ENCODE measurements at regions not wholly inside any gene's neighbourhood (a gene's known extent, or its start where the extent isn't known, plus 50 kb on each side); places are given as distances from the start of the nearest gene placed in this dataset.

DNA sequence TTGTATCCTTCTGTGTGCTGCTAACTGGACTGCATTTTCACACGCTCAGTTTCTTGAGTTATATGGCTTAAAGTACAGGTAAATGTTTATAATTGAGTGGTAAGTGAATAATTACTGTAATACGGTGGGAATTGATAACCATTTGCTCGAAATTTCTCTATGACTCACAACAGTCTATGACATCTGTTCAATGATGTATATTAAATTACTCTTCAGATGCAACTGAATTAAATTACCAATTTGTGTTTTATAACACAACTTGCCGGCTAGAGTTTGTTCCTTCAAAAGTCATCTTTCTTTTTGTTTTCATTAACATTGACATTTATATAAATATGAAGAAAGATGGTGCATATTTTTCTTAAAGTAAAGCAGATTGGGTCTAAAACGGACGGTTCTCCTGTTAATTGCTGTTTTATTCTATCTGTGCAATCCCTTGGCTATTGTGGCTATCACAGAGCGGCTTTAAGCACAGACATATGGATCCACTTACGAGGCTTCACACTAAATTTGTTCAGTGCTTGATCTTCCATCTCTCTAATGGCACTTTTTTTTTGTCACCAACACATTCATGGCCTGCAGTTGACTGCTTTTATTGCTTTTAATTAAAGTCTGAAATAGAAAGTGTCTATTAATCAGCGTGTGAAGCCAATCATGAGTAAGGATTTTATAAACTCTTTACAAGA, 1291.6 kb upstream of the SLC10A2 start:
- in situ Hi-C loops (cut with MboI), result no loop called here
- 14 to 17% methylated on average over 9 of the region's 9 CpGs for WGBS, 2 experiments (ENCODE audit: low coverage in 1 of 2, low lambda C conversion rate in 2 of 2, missing lambda C conversion rate in 2 of 2)
- Histone ChIP-seq H3K36me3 (ENCODE audit: low read depth) (no peaks in the 10 kb centered on the region), H3K9me3 (ENCODE audit: low read depth) (peaks cover 4% of the 10 kb centered on the region), H3F3A (ENCODE audit: insufficient read depth) (no peaks in the 10 kb centered on the region), H2AFZ (no peak overlapping the region), H3K4me2 (ENCODE audit: unreplicated experiment) (no peak overlapping the region), H3K9me2 (ENCODE audit: insufficient read depth) (no peaks in the 10 kb centered on the region), H3K9ac (no peak overlapping the region), H3K27me3 (replicated peaks; ENCODE audit: insufficient read depth) (no peaks in the 10 kb centered on the region), H3K4me1 (ENCODE audit: insufficient read depth) (no peaks in the 10 kb centered on the region), H3K79me2 (ENCODE audit: insufficient read depth) (no peaks in the 10 kb centered on the region), H3K4me3 (no peak overlapping the region), H3K27ac (no peak overlapping the region), H4K20me1 (ENCODE audit: insufficient read depth) (no peaks in the 10 kb centered on the region)
- no peak for DNase-seq
- no peak for TF ChIP-seq EZH2phosphoT487 (IDR thresholded peaks at IDR 0.05; ENCODE audit: insufficient read depth, low read depth)
- TF ChIP-seq EZH2 (IDR thresholded peaks at IDR 0.05; ENCODE audit: insufficient read depth, poor library complexity, severe bottlenecking), result no peak

GRCh38 chr13:104357174-104357573, 1291.0 kb upstream of the SLC10A2 start:
- no peaks in the 10 kb centered on the region for H3K36me3 ChIP-seq (ENCODE audit: low read depth)
- H3K27me3 ChIP-seq (replicated peaks; ENCODE audit: insufficient read depth), result no peaks in the 10 kb centered on the region
- H3K9me3 ChIP-seq (ENCODE audit: low read depth), result peaks cover 4% of the 10 kb centered on the region
- in situ Hi-C loops (cut with MboI), result no loop called here
- no peaks in the 10 kb centered on the region for H3F3A ChIP-seq (ENCODE audit: insufficient read depth)
- no peaks in the 10 kb centered on the region for H3K9me2 ChIP-seq (ENCODE audit: insufficient read depth)
- no peak for DNase-seq
- no peak overlapping the region for H3K4me2 ChIP-seq (ENCODE audit: unreplicated experiment)
- 7 to 9% methylated on average over 5 of the region's 5 CpGs for WGBS, 2 experiments (ENCODE audit: low coverage in 1 of 2, low lambda C conversion rate in 2 of 2, missing lambda C conversion rate in 2 of 2)
- TF ChIP-seq EZH2 (IDR thresholded peaks at IDR 0.05; ENCODE audit: insufficient read depth, poor library complexity, severe bottlenecking), result no peak
- no peak for TF ChIP-seq EZH2phosphoT487 (IDR thresholded peaks at IDR 0.05; ENCODE audit: insufficient read depth, low read depth)
- no peaks in the 10 kb centered on the region for H4K20me1 ChIP-seq (ENCODE audit: insufficient read depth)
- no peak overlapping the region for H3K9ac ChIP-seq
- H3K4me3 ChIP-seq, result no peak overlapping the region
- no peaks in the 10 kb centered on the region for H3K79me2 ChIP-seq (ENCODE audit: insufficient read depth)
- no peak overlapping the region for H3K27ac ChIP-seq
- no peaks in the 10 kb centered on the region for H3K4me1 ChIP-seq (ENCODE audit: insufficient read depth)
- no peak overlapping the region for H2AFZ ChIP-seq

GRCh38 chr13:104355041-104355670, 1288.9 kb upstream of the SLC10A2 start:
- TF ChIP-seq EZH2 (IDR thresholded peaks at IDR 0.05; ENCODE audit: insufficient read depth, poor library complexity, severe bottlenecking) (no peak), EZH2phosphoT487 (IDR thresholded peaks at IDR 0.05; ENCODE audit: insufficient read depth, low read depth) (no peak)
- in situ Hi-C loops (cut with MboI), result no loop called here

DNA sequence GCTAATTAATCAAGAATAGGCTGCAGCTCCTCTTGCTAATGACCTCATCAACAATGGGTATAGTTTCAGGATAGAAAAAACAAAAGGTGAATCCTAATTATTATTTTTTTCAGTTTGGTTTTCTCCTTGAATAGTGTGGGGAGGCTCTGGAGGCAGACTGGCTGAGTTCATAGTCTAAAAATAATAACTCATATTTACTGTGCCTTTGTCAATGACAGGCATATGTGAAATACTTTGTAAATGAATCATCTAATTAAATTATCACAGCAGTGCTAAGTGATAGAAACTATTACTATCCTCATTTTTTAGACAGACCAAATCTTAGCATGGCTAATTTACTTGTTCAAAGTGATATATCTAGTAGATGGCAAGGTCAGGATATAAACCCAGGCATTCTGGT, 1261.0 kb upstream of the SLC10A2 start:
- Histone ChIP-seq H3K4me3 (no peak overlapping the region), H3K27ac (no peak overlapping the region), H3K27me3 (replicated peaks; ENCODE audit: insufficient read depth) (no peaks in the 10 kb centered on the region), H3K4me2 (ENCODE audit: unreplicated experiment) (no peak overlapping the region), H3K9me2 (ENCODE audit: insufficient read depth) (no peaks in the 10 kb centered on the region), H3K4me1 (ENCODE audit: insufficient read depth) (no peaks in the 10 kb centered on the region), H3K9me3 (ENCODE audit: low read depth) (no peaks in the 10 kb centered on the region), H3F3A (ENCODE audit: insufficient read depth) (no peaks in the 10 kb centered on the region), H3K36me3 (ENCODE audit: low read depth) (no peaks in the 10 kb centered on the region), H3K79me2 (ENCODE audit: insufficient read depth) (no peaks in the 10 kb centered on the region), H2AFZ (no peak overlapping the region), H3K9ac (no peak overlapping the region), H4K20me1 (ENCODE audit: insufficient read depth) (no peaks in the 10 kb centered on the region)
- TF ChIP-seq EZH2 (IDR thresholded peaks at IDR 0.05; ENCODE audit: insufficient read depth, poor library complexity, severe bottlenecking), result no peak
- no peak for TF ChIP-seq EZH2phosphoT487 (IDR thresholded peaks at IDR 0.05; ENCODE audit: insufficient read depth, low read depth)
- DNase-seq, result no peak
- in situ Hi-C loops (cut with MboI), result no loop called here

More at GRCh38 chr13:104355041-104355670, 1288.9 kb upstream of the SLC10A2 start:
- Histone ChIP-seq H3F3A (ENCODE audit: insufficient read depth) (no peaks in the 10 kb centered on the region), H3K4me2 (ENCODE audit: unreplicated experiment) (no peak overlapping the region), H3K27ac (no peak overlapping the region), H3K9ac (no peak overlapping the region), H3K4me3 (no peak overlapping the region), H3K36me3 (ENCODE audit: low read depth) (no peaks in the 10 kb centered on the region), H3K27me3 (replicated peaks; ENCODE audit: insufficient read depth) (no peaks in the 10 kb centered on the region), H3K4me1 (ENCODE audit: insufficient read depth) (no peaks in the 10 kb centered on the region), H3K9me3 (ENCODE audit: low read depth) (peaks cover 4% of the 10 kb centered on the region), H3K9me2 (ENCODE audit: insufficient read depth) (no peaks in the 10 kb centered on the region), H3K79me2 (ENCODE audit: insufficient read depth) (no peaks in the 10 kb centered on the region), H2AFZ (no peak overlapping the region), H4K20me1 (ENCODE audit: insufficient read depth) (no peaks in the 10 kb centered on the region)
- no peak for DNase-seq
- WGBS, 2 experiments (ENCODE audit: low coverage in 1 of 2, low lambda C conversion rate in 2 of 2, missing lambda C conversion rate in 2 of 2), result 14 to 21% methylated on average over 6 of the region's 6 CpGs
